Heart right ventricle (tissue), 16 donors: ENCODE measurements at regions not wholly inside any gene's neighbourhood (a gene's known extent, or its start where the extent isn't known, plus 50 kb on each side); places are given as distances from the start of the nearest gene placed in this dataset.

Source experiments
- ATAC-seq, 8 donors: fragments of 200-7000 bp; cut with Tn5 transposase; one replicate each; pipeline ENCODE4 v1.9.1; 2020; ENCODE audit warnings: mild to moderate bottlenecking in 8 of 8, moderate library complexity in 8 of 8, moderate number of reproducible peaks in 1 of 8
- DNase-seq, 2 donors: peaks; one replicate each; pipeline ENCODE4 v3.0.0-alpha.2; 2020
- H3K27ac ChIP-seq, 10 donors: fragments of 200-600 bp; sonication (generic) in 2 of 10; one replicate each; pipeline versions ENCODE4 v1.5.0 to v1.8.0; 2020 to 2022; ENCODE audit warnings: mild to moderate bottlenecking in 3 of 10
- H3K27me3 ChIP-seq, 7 donors: fragments of 200-600 bp; one replicate each; pipeline ENCODE4 v1.8.0; 2021 to 2022; ENCODE audit warnings: mild to moderate bottlenecking in 2 of 7
- H3K36me3 ChIP-seq, 9 donors: fragments of 200-600 bp; sonication (generic) in 1 of 9; one replicate each; pipeline versions ENCODE4 v1.5.0 to v1.8.0; 2020 to 2022; ENCODE audit warnings: mild to moderate bottlenecking in 2 of 9
- H3K4me1 ChIP-seq, 9 donors: fragments of 200-600 bp; sonication (generic) in 1 of 9; one replicate each; pipeline versions ENCODE4 v1.5.0 to v1.8.0; 2020 to 2022; ENCODE audit warnings: mild to moderate bottlenecking in 4 of 9
- H3K4me3 ChIP-seq, 10 donors: fragments of 200-600 bp; sonication (generic) in 2 of 10; one replicate each; pipeline versions ENCODE4 v1.5.0 to v1.8.0; 2020 to 2022; ENCODE audit warnings: mild to moderate bottlenecking in 7 of 10, moderate library complexity in 2 of 10
- H3K9me3 ChIP-seq, 11 donors: fragments of 200-600 bp in 10 of 11; sonication (generic) in 2 of 11; one replicate each; pipeline versions ENCODE4 v1.5.0 to v1.8.0; 2013 to 2022; ENCODE audit warnings: mild to moderate bottlenecking in 2 of 11, control low read depth in 1 of 11, moderate library complexity in 1 of 11
- WGBS, 2 donors: extraction: QIAGEN DNeasy Blood & Tissue Kit; methylation state at CpG; one replicate each; pipeline ENCODE4 v1.1.7; 2013; ENCODE audit warnings: inconsistent platforms in 1 of 2; 5-methylcytosine and 5-hydroxymethylcytosine counted together
- intact Hi-C, 10 donors: fragments of 100-400 bp; cut with DNase I; formaldehyde crosslinking; loops; one replicate each; pipeline versions ENCODE4 v1.11.1 to v1.14.2; 2022
- TF ChIP-seq, protein P1 (sequence below), 9 donors: fragments of 200-600 bp; sonication (generic) in 2 of 9; IDR thresholded peaks; one replicate each; pipeline versions ENCODE4 v1.5.0 to v1.8.0; 2021 to 2022; ENCODE audit warnings: antibody characterized with exemption in 9 of 9, mild to moderate bottlenecking in 5 of 9, moderate library complexity in 1 of 9
- donor health status: Arrhythmogenic right ventricular cardiomyopathy.
- donor health status: ischemic (EF 13 %, LVEDD 7.1; RV severe dilation, severe dysfunction).
- donor health status: healthy with polysubstance abuse.
- donor health status: DM: no; HTN: yes; CAD: no.
- donor health status: DM: no; HTN: no; CAD: no.
- donor health status: ischemic (EF 25% LVEDD 6.9; RV normal size, moderate dysfunction).
- donor health status: ischemic (EF 25% LVEDD 5.7; RV mildly dilated, moderate dysfunction).
- donor health status: healthy.
- donor health status: DM: yes; HTN: yes; CAD: no.
- donor health status: Ischemic cardiomyopathy.
- donor health status: ischemic (EF 35%, LVEDD 5.7; RV mildly dilated, moderate dysfunction).
- donor health status: nonischemic (EF 11% LVEDD 7.7; RV severe dilation, severe dysfunction).
- donor health status: DM: yes; HTN: yes; CAD: no.
- donor health status: PGD.
- donor health status: ischemic (EF 29% LVEDD 5.4; RV normal size, mild dysfunction).
- donor health status: nonischemic (EF 23%, LVEDD 6.1; RV moderate dilation, normal function).

DNA sequence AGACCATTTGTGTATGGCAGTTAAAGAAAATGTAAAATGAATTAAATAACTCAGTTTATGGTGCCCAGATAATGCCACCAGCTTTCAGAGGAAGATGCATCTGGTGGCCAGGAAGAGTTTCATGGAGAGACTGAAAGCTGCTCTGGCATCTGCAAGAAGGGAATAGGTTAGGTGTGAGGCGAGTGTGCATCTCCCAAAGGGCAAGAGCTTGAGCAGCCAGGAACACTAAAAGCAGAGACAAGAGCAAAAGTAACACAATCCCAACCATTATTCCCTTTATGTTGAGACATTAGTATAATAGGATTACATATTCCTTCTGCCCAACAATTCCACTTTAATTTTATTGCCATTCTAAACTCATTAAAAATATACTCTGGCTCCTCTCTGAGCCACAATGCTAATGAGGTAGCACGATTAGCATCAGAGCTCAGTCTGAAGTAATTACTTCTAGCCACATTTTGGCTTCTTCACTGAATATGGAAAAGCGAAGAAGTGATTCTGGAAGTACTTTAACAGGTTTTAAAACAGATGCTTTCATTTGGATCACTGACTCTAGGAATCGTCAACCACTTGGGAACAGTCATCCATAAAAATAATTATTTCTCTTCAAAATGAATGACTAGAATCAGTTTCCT, 309.4 kb upstream of the TMTC1 start:
- intact Hi-C loops = no loop called here
- Histone ChIP-seq H3K4me1 (no peaks in the 10 kb centered on the region), H3K27ac (no peak overlapping the region), H3K9me3 (no peaks in the 10 kb centered on the region), H3K4me3 (no peak overlapping the region), H3K36me3 (no peaks in the 10 kb centered on the region), H3K27me3 (no peaks in the 10 kb centered on the region)
- WGBS, 2 donors = 81 to 84% methylated on average over 4 of the region's 4 CpGs
- TF ChIP-seq, protein P1, sequence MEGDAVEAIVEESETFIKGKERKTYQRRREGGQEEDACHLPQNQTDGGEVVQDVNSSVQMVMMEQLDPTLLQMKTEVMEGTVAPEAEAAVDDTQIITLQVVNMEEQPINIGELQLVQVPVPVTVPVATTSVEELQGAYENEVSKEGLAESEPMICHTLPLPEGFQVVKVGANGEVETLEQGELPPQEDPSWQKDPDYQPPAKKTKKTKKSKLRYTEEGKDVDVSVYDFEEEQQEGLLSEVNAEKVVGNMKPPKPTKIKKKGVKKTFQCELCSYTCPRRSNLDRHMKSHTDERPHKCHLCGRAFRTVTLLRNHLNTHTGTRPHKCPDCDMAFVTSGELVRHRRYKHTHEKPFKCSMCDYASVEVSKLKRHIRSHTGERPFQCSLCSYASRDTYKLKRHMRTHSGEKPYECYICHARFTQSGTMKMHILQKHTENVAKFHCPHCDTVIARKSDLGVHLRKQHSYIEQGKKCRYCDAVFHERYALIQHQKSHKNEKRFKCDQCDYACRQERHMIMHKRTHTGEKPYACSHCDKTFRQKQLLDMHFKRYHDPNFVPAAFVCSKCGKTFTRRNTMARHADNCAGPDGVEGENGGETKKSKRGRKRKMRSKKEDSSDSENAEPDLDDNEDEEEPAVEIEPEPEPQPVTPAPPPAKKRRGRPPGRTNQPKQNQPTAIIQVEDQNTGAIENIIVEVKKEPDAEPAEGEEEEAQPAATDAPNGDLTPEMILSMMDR (IDR thresholded peaks at IDR 0.05) = no peak
- DNase-seq (no peak), ATAC-seq (no peak)

DNA sequence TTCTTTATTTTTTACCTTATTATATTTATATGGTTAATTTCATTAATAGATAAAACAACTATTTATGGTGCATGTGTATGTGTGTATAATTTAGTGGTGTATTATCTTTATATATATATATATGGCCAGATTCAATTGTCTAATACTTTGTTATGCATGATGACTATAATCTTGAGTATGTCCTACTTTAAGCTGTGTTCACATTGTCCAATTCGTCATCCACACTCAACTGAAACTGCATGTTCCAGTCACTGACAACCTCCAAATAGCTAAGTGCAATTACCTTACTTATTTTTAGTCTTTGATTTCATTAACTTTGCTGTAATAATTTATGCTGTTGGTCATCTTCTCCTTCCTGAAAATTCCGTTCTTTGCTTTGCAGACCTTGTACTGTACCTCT, 306.5 kb upstream of the TMTC1 start:
- 47 to 48% methylated on average over 2 of the region's 2 CpGs for WGBS, 2 donors
- Histone ChIP-seq H3K36me3 (no peaks in the 10 kb centered on the region), H3K27me3 (no peaks in the 10 kb centered on the region), H3K27ac (no peak overlapping the region), H3K9me3 (no peaks in the 10 kb centered on the region), H3K4me3 (no peak overlapping the region), H3K4me1 (no peaks in the 10 kb centered on the region)
- DNase-seq (no peak), ATAC-seq (peak in 3 of 8 donors; percentile 62 to 93 (median 83))
- intact Hi-C loops = no loop called here
- TF ChIP-seq, protein P1 (IDR thresholded peaks at IDR 0.05) = no peak

DNA sequence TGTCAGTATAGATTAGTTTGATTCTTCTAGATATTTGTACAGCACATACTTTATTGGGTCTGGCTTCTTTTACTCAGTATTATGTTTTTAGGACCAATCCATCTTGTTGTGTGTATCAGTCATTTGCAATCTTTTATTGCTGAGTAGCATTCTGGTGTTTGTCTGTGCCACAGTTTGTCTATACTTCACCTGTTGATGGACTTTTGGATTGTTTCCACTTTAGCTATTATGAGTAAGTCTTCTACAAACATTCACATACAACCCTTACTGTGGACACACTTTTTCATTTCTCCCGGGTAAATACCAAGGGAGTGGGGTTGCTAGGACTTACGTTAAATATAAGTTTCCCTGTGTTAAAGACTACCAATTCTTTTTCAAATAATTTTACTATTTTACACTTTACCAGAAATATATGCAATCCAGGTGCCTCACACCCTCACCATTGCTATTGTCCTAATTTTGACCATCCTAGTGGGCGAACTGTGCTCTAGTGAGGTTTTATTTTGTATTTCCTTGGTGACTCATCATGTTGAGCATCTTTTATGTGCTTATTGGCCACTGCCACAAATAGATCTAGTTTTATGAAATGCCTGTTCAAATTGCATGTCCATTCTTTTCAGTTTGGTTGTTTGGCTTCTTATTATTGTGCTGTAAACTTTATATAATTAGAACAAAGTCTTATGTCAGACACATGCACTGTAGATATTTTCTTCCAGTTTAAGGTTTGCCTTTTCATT, 304.7 kb upstream of the TMTC1 start:
- no peak overlapping the region for H3K27ac ChIP-seq
- no peaks in the 10 kb centered on the region for H3K36me3 ChIP-seq
- no peaks in the 10 kb centered on the region for H3K4me1 ChIP-seq
- TF ChIP-seq, protein P1 (IDR thresholded peaks at IDR 0.05) = no peak
- H3K27me3 ChIP-seq = no peaks in the 10 kb centered on the region
- ATAC-seq = no peak
- no peak overlapping the region for H3K4me3 ChIP-seq
- intact Hi-C loops = no loop called here
- 69 to 88% methylated on average over 3 of the region's 3 CpGs for WGBS, 2 donors
- no peak for DNase-seq
- no peaks in the 10 kb centered on the region for H3K9me3 ChIP-seq

DNA sequence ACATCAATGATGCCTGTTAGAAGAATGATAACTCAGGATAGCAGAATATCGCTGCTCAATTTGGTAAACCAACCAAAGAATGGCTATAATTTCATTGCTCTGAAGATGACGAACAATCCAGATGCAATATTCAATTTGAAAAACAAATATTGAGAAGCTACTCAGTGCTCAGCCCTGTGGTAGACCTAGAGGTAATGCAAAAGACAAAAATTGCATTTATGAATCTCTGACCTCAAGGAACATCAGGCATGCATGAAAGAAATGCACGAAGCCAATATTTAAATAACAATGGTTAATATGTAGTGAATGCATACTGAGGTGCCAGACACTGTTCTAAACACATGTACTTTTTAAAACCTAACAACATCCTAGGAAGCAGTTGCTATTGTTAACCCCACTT, 298.6 kb upstream of the TMTC1 start:
- 55 to 59% methylated on average over 3 of the region's 3 CpGs for WGBS, 2 donors
- H3K27ac ChIP-seq = no peak overlapping the region
- no peak for ATAC-seq

More for the DNA sequence above, 298.6 kb upstream of the TMTC1 start:
- Histone ChIP-seq H3K9me3 (no peaks in the 10 kb centered on the region), H3K4me3 (no peak overlapping the region), H3K36me3 (no peaks in the 10 kb centered on the region), H3K4me1 (no peaks in the 10 kb centered on the region), H3K27me3 (no peaks in the 10 kb centered on the region)
- intact Hi-C loops = no loop called here
- TF ChIP-seq, protein P1 (IDR thresholded peaks at IDR 0.05) = no peak
- DNase-seq = no peak
